ENCODE measurements at regions not wholly inside any gene's neighbourhood (a gene's known extent, or its start where the extent isn't known, plus 50 kb on each side); places are given as distances from the start of the nearest gene placed in this dataset.
"Not testable (repeated sequence)": the region's sequence is repeated elsewhere in the genome, so short reads cannot be mapped to it uniquely, and the experiment has no call there.

DNA sequence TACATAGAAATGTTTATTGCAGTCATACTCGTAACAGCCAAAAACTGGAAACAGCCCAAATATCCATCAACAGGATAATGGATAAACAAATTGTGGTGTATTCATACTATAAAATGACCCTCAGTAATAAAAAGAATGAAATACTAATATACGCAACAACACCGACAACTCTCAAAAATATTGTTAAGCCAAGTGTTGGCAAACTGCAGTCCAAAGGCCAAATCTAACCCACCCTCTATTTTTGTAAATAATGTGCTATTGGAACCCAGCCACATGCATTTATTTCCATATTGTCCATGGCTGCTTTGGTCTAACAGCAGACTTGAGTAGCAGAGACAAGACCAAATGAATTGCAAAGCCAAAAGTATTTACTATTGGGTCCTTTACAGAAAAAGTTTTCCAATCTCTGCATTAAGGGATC is 151.0 kb downstream of the MREG start:
- no peak for DNase-seq (ENCODE audit: low spot score)

DNA sequence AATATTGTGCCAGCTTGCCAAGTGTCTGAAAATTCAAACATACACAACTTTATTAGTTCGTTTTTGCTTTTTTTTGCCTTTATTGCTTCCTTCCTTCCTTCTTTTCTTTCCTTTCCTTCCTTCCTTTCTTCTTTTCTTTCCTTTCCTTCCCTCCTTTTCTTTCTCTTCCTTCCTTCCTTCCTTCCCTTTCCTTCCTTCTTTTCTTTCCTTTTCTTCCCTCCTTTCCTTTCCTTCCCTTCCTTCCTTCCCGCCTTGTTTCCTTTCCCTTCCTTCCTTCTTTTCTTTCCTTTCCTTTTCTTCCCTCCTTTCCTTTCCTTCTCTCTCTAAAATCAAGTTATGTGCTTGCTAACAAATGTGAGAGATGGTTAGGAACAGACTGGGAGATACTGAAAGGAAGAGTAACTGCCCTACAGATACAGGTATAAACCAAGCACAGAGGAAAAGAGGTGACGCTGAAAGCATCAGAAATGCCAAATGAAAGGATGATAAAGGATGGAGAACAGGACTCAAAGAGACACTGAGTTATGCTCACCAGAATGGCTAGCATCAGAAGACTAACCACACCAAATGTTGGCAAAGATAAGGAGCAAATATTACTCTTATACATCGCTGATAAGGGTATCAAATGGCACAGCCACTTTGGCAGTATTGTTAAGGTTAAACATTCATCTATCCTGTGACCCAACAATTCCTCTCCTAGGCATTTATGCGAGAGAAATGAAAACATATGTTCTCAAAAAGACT is 151.6 kb downstream of the MREG start:
- DNase-seq (ENCODE audit: low spot score), result no peak

DNA sequence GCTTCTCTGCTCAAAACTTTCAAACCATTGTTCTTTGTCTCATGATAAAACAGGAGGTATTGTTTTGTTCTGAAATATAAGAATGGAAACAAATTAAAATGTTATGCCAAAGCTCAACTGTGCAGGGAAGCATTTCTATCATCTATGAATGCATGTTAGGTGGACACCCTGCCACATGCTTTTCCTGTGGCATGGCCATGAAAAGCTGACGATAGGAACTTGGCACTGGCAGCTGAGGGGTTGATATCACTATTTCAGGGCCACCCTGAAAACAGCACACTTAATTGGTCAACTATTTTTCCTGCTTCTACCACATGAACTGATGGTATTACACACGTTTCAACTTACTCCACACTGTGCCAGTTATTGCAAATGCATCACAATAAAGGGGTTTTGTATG is 157.3 kb downstream of the MREG start:
- no peak for DNase-seq (ENCODE audit: low spot score)

DNA sequence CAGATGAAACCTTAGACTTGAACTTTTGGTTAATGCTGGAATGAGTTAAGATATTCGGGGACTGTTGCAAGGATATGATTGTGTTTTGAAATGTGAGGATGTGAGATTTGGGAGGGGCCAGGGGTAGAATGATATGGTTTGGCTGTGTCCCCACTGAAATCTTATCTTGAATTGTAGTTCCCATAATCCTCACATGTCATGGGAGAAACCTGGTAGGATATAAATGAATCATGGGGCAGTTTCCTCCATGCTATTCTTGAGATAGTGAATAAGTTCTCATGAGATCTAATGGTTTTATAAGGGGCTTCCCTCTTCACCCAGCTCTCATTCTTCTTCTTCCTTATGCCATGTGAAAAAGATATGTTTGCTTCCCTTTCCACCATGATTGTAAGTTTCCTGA is 158.0 kb downstream of the MREG start:
- DNase-seq (ENCODE audit: low spot score), result not testable (repeated sequence)

DNA sequence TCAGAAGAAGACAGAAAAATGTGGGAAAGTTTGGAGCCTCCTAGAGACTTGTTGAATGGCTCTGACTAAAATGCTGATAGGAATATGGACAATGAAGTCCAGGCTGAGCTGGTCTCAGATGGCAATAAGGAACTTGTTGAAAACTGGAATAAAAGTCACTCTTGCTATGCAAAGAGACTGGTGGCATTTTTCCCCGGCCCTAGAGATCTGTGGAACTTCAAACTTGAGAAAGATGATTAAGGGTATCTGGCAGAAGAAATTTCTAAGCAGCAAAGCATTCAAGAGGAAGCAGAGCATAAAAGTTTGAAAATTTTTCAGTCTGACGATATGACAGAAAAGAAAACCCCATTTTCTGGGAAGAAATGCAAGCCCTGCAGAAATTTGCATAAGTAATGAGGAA is 159.3 kb downstream of the MREG start:
- no peak for DNase-seq (ENCODE audit: low spot score)

DNA sequence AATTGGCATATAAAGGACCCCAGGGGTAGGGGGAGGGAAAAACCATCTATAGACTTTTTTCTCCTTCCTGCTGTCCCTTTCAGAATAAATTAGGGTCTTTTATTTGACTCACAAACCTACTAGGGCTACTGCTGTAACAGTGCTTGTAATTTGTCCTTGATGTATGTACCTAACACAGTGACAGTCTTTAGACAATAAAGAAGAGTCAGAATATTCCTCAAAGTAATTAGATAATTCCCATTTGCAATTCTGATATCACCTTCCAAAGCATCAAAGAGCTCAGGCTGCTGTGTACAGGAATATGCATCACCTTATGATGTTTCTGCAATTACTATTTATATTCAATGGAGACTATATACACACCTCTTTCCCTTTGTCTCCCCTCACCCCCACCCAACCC is 161.7 kb downstream of the MREG start:
- DNase-seq (ENCODE audit: low spot score), result no peak

DNA sequence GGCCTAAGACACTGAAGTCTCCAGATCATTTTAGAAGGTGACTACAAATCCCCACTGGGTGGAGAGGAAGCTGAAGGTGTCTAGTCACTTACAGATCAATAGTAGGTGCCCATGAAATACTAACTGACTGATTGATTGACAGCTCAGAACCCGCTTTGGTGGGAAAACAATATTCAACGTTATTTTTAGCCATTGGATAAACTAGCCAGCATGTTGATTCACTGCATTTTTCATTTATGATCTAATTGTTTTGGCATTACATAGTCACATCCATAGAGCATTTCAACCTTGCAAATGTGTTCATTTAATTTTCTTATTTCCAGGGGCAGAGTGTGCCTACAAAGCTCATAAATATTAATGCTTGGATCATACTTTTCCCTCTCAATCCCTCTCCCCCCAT is 162.3 kb downstream of the MREG start:
- DNase-seq (ENCODE audit: low spot score), result no peak

DNA sequence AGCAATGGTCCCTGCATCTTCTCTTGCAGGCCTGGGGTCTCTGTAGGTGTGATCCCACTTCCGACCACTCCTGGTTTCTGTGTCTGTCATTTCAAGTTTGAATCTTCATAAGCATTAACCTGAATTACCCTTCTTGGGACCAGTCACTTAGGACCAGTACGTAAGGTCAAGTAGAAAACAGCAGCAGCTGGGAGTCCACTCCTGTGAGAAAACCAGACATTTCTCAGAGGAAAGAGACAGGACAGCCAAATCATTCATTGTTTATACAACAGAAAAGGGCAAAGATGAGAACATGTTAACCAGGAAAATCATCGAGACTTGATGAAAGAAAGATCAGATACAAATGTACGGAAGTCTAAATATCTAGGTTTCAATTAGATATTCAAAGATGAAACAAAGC is 163.0 kb downstream of the MREG start:
- DNase-seq (ENCODE audit: low spot score), result no peak

DNA sequence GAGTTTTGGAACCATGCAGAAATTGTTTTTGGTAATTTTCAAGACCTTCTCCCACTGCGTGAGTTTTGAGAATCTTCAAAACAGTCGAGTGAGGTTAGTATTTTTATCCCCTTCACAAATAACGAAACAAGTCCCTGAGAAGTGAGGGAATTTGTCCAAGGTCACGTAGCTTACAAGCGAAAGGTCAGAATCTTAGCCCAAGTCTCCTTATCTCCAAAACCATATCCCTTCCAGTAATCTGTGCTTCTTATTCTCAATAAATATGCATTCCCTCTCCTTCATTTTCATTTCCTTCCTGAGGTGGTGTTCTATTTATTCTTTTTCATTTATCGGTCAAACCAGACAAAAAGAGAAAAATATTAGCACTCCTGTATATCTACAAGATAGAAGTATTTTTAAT is 163.6 kb downstream of the MREG start:
- DNase-seq (ENCODE audit: low spot score), result no peak

DNA sequence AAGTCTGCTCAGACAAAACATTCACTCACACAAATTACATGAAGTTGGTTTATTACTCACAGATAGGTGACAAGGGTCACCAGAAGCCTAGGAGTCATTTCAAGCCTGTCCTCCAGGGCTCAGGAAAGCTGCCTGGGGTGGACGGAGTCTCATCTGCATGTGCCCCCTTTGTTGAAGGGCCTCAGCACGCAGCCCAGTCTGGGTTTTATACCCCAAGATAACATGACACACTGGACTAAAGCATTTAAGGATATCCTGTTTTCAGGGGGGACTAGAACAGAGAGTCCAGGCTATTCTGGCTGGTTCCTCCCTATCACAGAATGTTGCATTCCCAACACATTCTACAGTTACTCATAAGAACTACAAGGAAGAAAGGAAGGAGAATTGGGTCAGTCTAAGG is 164.7 kb downstream of the MREG start:
- no peak for DNase-seq (ENCODE audit: low spot score)

DNA sequence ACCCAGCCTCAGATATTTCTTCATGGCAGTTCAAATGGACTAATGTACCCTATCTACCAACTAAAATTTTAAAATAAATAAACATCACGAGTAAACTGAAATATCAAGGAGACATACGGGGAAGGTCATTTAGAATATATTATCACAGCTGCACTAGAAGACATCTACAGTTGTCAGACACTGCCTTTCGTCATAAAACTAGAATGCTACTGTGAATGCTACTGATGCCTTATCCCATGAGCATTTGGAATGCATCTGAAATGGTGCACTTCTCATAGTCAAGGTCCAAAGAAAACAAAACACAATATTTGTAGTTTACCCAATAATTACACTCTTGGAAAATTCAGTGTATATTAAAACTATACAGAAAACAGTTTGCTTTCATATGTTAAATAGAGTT is 165.2 kb downstream of the MREG start:
- DNase-seq (ENCODE audit: low spot score), result no peak

DNA sequence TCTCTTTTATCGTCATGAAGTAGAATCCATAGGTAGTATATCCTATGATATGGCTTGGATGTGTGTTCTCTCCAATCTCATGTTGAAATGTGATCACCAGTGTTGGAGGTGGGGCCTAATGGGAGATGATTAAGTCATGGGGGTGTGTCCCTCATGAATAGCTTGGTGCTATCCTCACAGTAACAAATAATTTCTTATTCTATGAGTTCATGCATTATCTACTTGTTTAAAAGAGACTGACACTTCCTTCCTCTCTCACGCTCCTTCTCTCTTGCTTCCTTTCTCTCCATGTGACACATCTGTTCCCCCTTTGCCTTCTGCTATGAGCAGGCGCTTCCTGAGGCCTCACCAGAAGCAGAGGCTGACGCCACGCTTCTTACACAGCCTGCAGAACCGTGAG is 165.6 kb downstream of the MREG start:
- DNase-seq (ENCODE audit: low spot score), result no peak

DNA sequence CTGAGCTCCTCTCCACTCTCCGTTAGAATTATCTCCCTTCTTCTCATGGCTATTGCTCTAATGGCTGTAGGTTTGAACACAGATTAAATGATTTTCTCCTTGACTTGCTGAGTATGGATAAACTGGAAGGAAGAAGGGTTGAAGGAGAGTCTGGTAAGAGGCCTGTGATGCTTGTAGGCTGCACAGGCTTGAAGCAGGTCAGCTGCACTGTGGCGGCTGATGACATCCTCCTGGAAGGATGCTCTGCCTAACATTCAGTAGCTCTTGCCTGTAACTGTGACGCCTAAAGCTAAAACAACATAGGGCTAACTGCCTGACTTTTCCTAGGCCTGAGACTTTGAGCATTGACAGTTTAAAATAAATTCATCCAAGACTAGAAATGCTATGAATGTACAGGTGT is 166.3 kb downstream of the MREG start:
- DNase-seq (ENCODE audit: low spot score), result no peak

DNA sequence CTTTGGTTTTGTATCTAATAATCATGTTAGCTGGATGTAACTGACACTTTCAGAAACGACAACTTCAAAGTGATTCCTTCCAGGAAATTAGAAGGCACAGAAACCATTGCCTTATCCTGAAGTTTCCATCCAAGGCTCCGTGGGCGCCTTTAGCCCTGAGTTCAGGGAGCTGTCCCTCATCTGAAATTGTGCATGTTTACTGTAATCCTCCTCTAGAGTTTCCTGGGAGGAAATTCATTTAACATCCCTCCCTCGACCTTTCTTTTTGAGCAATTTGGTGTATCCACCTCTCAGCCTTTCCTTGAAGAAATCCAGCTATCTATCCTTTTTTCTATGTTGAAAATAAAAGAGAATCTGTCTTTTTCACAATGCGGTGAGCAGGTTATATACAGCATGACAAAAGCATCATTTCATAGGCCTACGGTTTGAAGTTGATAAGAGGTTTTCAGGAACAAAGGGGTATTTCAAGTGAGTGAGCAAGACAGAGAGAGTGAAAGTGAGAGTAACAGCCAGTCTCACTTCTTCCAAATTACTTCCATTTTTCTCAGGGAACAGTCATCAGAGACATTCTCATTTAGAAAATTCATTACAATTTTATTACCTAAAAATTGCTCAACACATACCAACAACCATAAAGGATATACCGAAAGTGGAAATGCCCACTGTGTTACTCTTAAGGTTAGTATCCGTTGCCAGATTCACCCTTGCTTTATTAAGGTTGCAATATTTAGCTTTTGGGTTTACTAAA is 167.3 kb downstream of the MREG start:
- no peak for DNase-seq (ENCODE audit: low spot score)

DNA sequence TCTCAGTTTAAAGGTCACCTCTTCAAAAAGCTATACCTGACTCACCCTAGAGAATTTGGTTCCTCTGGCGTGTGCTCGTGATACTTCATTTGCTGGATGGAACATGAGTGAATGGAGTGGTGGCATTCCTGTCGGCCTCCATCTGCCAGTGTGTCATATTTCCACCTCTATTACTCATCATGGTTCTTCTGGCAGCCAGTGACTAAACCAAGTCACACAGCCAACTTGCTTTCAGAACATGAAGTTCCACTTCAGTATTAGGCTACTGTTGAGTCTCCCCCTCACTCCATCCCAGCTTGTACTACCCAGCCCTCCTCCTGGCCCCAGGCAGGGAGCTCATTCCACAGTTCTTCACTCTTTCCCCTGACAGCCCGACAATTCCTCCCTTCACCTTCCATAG is 169.8 kb downstream of the MREG start:
- DNase-seq (ENCODE audit: low spot score), result no peak

DNA sequence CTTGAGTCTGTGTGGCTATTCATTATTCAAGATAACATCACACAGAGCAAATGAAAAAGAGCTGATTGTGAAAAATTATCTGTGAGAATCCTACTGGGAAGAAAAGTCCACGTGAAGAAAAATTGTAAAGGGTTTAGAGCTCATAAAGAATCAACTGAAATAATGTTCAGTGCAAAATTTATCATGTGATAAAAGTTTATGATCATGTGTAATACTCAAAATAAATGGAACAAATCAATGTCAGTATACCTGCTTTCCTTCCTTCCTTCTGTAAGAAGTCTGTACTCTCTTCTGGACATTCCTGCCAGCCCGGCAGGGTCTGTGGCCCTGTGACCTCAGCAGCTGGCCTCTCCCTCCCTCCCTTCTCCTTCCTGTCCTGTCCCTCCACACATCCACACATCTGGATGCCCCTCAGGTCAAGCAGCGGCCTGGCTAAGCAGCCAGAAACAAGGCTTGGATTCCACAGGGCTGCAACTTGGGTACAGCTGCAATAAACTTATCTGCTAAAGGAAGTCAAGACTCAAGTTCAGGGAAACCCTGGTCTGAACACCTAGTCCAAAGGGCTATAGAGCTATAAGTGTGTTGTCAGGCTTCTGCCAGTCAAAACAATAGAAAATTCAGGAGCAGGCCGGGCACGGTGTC is 172.1 kb downstream of the MREG start:
- DNase-seq (ENCODE audit: low spot score), result no peak

DNA sequence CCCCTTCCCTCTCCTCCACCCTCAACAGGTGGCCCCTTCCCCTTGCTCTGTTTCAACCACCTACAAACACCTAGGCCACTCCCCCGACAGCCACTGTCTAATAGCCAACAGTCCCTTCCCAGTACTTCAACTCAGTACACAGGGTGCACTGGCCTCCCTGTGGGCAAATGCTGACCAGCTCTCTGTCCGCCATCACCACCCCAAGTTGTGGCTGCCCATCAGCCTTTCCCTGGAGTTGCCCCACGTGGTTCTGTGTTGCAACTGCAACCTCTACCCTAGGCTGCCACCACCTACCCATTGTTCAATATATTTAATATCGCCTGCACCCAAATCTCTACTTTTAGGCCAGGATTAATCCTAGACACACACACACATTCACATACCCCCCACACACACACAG is 173.5 kb downstream of the MREG start:
- DNase-seq (ENCODE audit: low spot score), result peak; percentile 29

DNA sequence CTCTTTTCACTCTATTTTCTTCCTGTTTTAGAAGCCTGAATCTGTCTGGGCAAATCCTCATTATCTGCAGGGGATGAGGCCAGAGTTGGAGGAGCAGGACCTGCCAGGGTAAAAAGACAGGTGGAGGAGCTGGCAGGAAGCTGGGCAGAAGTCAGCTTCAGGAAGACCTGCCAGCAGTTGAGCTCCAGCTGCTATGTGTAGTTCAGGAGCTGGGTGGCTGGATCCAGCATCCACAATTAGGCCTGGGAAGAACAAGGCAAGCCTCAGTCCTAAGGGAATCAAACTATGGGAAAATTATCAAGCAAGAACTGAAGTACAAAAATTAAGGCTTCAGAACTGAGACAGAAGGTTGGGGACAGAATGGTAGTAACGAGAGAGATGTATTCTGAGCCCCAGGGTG is 174.0 kb downstream of the MREG start:
- no peak for DNase-seq (ENCODE audit: low spot score)

DNA sequence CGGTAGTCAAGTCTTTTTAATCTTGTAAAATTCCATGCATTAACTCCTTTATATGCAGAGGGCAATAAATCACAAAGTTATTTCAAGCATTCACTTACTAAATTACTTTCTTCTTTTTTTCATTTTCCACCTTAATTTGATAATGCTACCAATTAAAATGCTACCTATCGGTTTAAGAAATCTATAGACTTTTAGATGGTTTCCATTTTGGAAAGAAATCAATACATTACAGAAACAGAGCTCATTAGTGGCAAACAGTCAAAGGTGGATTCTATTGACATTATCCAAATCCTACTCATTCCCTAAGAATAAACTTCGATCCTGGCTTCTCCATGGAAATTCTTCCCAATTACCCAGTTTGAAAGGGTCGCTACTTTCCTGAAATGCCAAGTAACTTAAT is 176.5 kb downstream of the MREG start:
- DNase-seq (ENCODE audit: low spot score), result no peak

DNA sequence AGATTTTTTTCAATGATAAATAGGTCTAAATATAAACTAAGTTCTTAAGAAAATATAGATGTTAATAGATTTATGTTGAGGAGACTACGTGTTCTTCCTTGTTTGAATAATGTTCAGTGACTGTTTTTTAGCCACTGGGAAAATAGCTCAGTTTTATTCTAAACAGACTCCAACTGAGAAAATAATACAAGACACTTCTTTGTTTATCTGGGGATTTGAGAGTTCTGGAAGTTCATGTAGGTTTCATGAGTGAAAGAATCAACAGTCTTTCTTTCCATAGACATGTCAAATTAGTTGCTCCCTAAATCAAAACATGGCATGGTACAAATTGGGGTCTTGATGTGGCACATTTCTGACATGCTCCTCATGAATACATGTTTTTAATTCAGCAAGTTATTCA is 177.7 kb downstream of the MREG start:
- DNase-seq (ENCODE audit: low spot score), result no peak

DNA sequence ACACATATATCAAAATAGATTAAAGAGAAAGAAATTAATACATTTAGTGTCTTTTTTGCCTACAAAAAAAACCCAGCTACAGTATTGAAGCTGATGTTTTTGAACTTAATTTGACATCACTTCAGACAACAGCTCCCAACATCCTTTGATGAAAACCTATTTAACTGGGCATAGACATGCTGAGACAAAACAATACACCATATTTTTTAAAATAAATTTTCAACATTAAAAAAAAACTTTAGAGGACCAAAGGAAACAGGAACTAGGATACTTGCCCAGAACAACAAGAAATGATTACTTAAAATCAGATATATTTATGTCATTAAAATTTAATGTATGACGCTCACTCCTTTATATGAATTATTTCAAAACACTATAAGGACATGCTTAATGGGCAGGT is 178.1 kb downstream of the MREG start:
- DNase-seq (ENCODE audit: low spot score), result no peak

DNA sequence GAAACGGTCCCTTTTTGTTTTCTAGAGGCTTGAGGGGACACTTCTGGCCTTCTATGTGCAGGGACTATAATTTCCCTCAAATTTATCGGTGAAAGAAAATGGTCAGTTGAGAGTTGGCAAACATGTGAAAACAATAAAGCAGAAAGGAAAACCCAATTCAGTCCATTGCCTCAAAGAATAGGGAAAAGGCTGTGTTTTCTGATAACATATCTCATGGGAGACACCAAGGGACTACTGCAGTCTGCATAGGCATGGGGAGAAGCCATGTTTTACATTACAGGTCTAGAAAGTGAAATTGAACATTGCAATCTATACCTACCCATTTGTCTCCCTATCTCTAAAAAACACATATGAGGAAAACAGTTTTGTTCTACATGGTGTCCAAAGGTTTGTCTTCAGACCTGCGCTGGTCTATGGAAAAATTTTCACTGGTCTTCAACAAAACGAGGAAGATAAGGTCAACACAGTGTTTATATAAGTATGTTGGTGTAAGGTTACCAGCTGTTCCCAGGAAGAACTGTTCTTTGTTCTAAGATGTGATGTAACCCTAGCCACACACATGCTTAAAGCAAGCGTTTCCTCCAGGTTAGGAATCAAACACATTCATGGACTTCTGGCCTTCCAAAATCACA is 179.7 kb downstream of the MREG start:
- DNase-seq (ENCODE audit: low spot score), result peak; percentile 32

DNA sequence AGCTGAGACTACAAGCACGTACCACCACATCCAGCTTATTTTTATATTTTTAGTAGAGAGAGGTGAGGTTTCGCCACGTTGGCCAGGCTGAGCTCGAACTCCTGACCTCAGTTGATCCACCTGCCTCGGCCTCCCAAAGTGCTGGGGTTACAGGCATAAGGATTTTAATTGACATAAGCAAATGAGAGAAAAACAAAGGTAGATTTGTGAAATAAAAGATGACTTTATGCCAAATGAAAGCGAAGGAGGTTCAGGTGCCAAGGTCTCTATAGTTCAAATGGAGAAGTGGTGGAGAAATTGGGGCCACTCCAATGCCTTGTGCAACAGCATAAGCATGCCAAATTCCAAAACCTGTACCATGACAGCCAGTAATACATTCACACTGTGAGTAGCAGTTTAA is 180.6 kb downstream of the MREG start:
- DNase-seq (ENCODE audit: low spot score), result no peak

Data from iPS-NIHi11 (cell line).